OCI-LY3 (cell line): ENCODE measurements at regions not wholly inside any gene's neighbourhood (a gene's known extent, or its start where the extent isn't known, plus 50 kb on each side); places are given as distances from the start of the nearest gene placed in this dataset.

ENCODE experiments used
- CTCF ChIP-seq: fragments of 200-600, 300-600 bp; sonication (generic); IDR thresholded peaks from 2 replicates; pipeline ENCODE4 v1.5.1; 2014; ENCODE audit warnings: antibody characterized with exemption, low read length, low read depth
- EZH2phosphoT487 ChIP-seq: fragments of 200-600 bp; shearing (Covaris generic); IDR thresholded peaks from 2 replicates; pipeline ENCODE4 v1.6.1; 2018; ENCODE audit warnings: antibody characterized with exemption, mixed run types, low read depth

GRCh38 chr6:1482381-1483166, 93.2 kb downstream of the FOXF2 start:
- TF ChIP-seq CTCF: no peak
- no peak for TF ChIP-seq EZH2phosphoT487
